Loucy (cell line): ENCODE measurements at regions not wholly inside any gene's neighbourhood (a gene's known extent, or its start where the extent isn't known, plus 50 kb on each side); places are given as distances from the start of the nearest gene placed in this dataset.

ENCODE experiments used
- H2AFZ ChIP-seq: fragments of 200-600 bp; sonication (generic); 2 replicates; pipeline ENCODE4 v1.6.0; 2016; ENCODE audit warnings: antibody characterized with exemption, mild to moderate bottlenecking, low read length, moderate library complexity
- H3F3A ChIP-seq: fragments of 200-600 bp; 2 replicates; pipeline ENCODE4 v1.6.0; 2016; ENCODE audit warnings: antibody characterized with exemption, low read depth, mild to moderate bottlenecking
- H3K27me3 ChIP-seq: fragments of 200-600 bp; sonication (generic); 2 replicates; pipeline ENCODE4 v1.6.1; 2014; ENCODE audit warnings: low read length, mild to moderate bottlenecking; ENCODE audit not compliant: insufficient read depth, poor library complexity, severe bottlenecking
- H3K36me3 ChIP-seq: fragments of 200-600 bp; sonication (generic); 2 replicates; pipeline ENCODE4 v1.6.1; 2016; ENCODE audit warnings: low read length; ENCODE audit not compliant: insufficient read depth
- H3K4me1 ChIP-seq: fragments of 200-600 bp; sonication (generic); 2 replicates; pipeline ENCODE4 v1.5.1; 2014; ENCODE audit warnings: low read length, mild to moderate bottlenecking; ENCODE audit not compliant: insufficient read depth, poor library complexity, severe bottlenecking
- H3K4me2 ChIP-seq: fragments of 200-600 bp; sonication (generic); 2 replicates; pipeline ENCODE4 v1.6.0; 2014; ENCODE audit warnings: antibody characterized with exemption, low read length, low read depth, mild to moderate bottlenecking; ENCODE audit not compliant: poor library complexity, severe bottlenecking
- H3K4me3 ChIP-seq: fragments of 200-600 bp; sonication (generic); 2 replicates; pipeline ENCODE4 v1.5.1; 2014; ENCODE audit warnings: low read length, mild to moderate bottlenecking, mixed read lengths; ENCODE audit not compliant: poor library complexity, severe bottlenecking
- H3K79me2 ChIP-seq: fragments of 200-600 bp; sonication (generic); 2 replicates; pipeline ENCODE4 v1.6.1; 2014; ENCODE audit warnings: low read length; ENCODE audit not compliant: insufficient read depth
- H3K9ac ChIP-seq: fragments of 200-600 bp; sonication (generic); 2 replicates; pipeline ENCODE4 v1.6.0; 2014; ENCODE audit warnings: mild to moderate bottlenecking, low read depth, low read length, moderate library complexity; ENCODE audit not compliant: poor library complexity, severe bottlenecking
- H3K9me2 ChIP-seq: fragments of 200-600 bp; sonication (generic); replicated peaks from 2 replicates; pipeline ENCODE4 v1.6.1; 2016; ENCODE audit warnings: low read depth, low read length, mixed read lengths
- H3K9me3 ChIP-seq: fragments of 200-600 bp; sonication (generic); 2 replicates; pipeline ENCODE4 v1.6.1; 2014; ENCODE audit warnings: mild to moderate bottlenecking, antibody characterized with exemption, low read length, low read depth; ENCODE audit not compliant: insufficient read depth
- H4K20me1 ChIP-seq: fragments of 200-600 bp; sonication (generic); 2 replicates; pipeline ENCODE4 v1.6.0; 2014; ENCODE audit warnings: antibody characterized with exemption, low read length, mild to moderate bottlenecking; ENCODE audit not compliant: insufficient read depth, poor library complexity, severe bottlenecking
- EZH2phosphoT487 ChIP-seq: fragments of 200-600 bp; IDR thresholded peaks from 2 replicates; pipeline ENCODE4 v1.6.1; 2018; ENCODE audit warnings: antibody characterized with exemption, mild to moderate bottlenecking, moderate library complexity, borderline replicate concordance
- TF ChIP-seq, protein P1 (sequence below): fragments of 200-600 bp; sonication (generic); conservative IDR thresholded peaks from 2 replicates; pipeline ENCODE4 v1.5.1; 2014; ENCODE audit warnings: mild to moderate bottlenecking, antibody characterized with exemption, low read length

DNA sequence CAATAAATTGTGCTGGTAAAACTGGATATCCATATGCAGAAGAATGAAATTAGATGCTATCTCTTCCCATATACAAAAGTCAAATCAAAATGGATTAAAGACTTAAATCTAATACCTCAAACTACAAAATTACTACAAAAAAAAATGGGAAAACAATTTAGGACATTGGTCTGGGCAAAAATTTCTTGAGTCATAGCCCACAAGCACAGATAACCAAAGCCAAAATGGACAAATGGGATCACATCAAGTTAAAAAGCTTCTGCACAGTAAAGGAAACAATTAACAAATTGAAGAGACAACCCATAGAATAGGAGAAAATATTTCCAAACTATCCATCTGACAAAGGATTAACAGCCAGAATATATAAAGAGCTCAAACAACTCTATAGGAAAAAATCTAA, 264.6 kb downstream of the NUAK1 start:
- Histone ChIP-seq H3K79me2 (no peaks in the 10 kb centered on the region), H3K9me2 (no peaks in the 10 kb centered on the region), H3K9ac (no peak overlapping the region)

DNA sequence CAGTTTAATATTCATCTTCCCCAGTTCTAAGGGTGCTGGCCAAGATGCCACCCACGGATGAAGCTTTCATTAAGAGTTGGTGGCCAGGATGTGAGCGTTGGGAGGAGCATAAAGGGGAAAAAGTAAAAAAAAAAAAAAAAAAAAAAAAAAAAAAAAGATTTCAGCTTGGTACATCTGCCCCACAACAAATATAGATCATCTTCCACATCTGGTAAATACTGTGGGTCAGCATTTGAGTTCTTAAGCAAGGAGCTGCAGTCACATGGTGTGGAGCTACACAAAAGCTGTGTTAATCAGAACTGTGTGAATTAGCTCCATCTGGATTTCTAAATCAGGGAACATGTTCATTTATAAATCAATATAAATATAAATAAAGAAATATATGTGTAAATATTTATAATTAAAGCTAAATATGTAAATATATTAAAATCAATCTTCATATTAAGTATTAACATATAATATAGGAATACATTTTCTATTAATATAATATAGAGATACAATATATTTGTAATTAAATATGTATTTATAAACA, 262.3 kb downstream of the NUAK1 start:
- Histone ChIP-seq H3K79me2 (no peaks in the 10 kb centered on the region), H3K27me3 (no peaks in the 10 kb centered on the region), H3K4me2 (no peak overlapping the region), H3K4me3 (no peak overlapping the region), H3K9me3 (no peaks in the 10 kb centered on the region), H2AFZ (no peak overlapping the region), H3K36me3 (no peaks in the 10 kb centered on the region), H3F3A (no peaks in the 10 kb centered on the region), H3K4me1 (no peaks in the 10 kb centered on the region), H3K9me2 (no peaks in the 10 kb centered on the region), H3K9ac (no peak overlapping the region), H4K20me1 (no peaks in the 10 kb centered on the region)
- no peak for TF ChIP-seq EZH2phosphoT487
- TF ChIP-seq, protein P1, sequence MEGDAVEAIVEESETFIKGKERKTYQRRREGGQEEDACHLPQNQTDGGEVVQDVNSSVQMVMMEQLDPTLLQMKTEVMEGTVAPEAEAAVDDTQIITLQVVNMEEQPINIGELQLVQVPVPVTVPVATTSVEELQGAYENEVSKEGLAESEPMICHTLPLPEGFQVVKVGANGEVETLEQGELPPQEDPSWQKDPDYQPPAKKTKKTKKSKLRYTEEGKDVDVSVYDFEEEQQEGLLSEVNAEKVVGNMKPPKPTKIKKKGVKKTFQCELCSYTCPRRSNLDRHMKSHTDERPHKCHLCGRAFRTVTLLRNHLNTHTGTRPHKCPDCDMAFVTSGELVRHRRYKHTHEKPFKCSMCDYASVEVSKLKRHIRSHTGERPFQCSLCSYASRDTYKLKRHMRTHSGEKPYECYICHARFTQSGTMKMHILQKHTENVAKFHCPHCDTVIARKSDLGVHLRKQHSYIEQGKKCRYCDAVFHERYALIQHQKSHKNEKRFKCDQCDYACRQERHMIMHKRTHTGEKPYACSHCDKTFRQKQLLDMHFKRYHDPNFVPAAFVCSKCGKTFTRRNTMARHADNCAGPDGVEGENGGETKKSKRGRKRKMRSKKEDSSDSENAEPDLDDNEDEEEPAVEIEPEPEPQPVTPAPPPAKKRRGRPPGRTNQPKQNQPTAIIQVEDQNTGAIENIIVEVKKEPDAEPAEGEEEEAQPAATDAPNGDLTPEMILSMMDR = no peak

More for the DNA sequence above, 264.6 kb downstream of the NUAK1 start:
- H3K9me3 ChIP-seq = no peaks in the 10 kb centered on the region
- H4K20me1 ChIP-seq = no peaks in the 10 kb centered on the region
- no peaks in the 10 kb centered on the region for H3K36me3 ChIP-seq
- H3K4me3 ChIP-seq = no peak overlapping the region
- TF ChIP-seq, protein P1 = no peak
- no peak for TF ChIP-seq EZH2phosphoT487
- no peak overlapping the region for H3K4me2 ChIP-seq
- H2AFZ ChIP-seq = no peak overlapping the region
- no peaks in the 10 kb centered on the region for H3K4me1 ChIP-seq
- H3K27me3 ChIP-seq = no peaks in the 10 kb centered on the region
- H3F3A ChIP-seq = no peaks in the 10 kb centered on the region

DNA sequence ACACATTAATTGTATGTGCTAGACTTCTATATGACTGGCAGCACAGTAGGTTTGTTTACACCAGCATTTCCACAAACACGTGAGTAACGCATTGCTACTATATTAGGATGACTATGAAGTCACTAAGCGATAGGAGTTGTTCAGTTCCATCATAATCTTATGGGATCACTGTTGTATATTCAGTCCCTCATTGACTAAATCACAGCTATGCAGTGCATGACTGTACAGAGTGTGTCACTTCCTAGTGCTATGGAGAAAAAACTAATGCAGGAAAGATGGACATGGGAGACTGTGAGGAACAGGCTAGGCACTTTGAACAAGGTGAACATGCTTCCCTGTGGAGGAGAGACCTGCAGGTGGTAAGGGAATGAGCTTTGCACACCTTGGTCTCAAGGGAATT, 259.8 kb downstream of the NUAK1 start:
- H4K20me1 ChIP-seq = no peaks in the 10 kb centered on the region
- H3K79me2 ChIP-seq = no peaks in the 10 kb centered on the region
- H3K4me1 ChIP-seq = no peaks in the 10 kb centered on the region
- H3K4me3 ChIP-seq = no peak overlapping the region
- no peaks in the 10 kb centered on the region for H3K36me3 ChIP-seq
- no peaks in the 10 kb centered on the region for H3K9me3 ChIP-seq
- TF ChIP-seq, protein P1 = no peak
- no peak for TF ChIP-seq EZH2phosphoT487
- H2AFZ ChIP-seq = no peak overlapping the region
- H3K27me3 ChIP-seq = no peaks in the 10 kb centered on the region
- no peak overlapping the region for H3K9ac ChIP-seq
- no peaks in the 10 kb centered on the region for H3F3A ChIP-seq
- H3K9me2 ChIP-seq = no peaks in the 10 kb centered on the region
- no peak overlapping the region for H3K4me2 ChIP-seq
